Immature natural killer cell (primary cell): ENCODE measurements at regions not wholly inside any gene's neighbourhood (a gene's known extent, or its start where the extent isn't known, plus 50 kb on each side); places are given as distances from the start of the nearest gene placed in this dataset.
A peak's percentile ranks its signal among the peaks of the same experiment; 100 is the strongest.

ENCODE experiments used
- DNase-seq, 3 donors: peaks; one replicate each; pipeline ENCODE4 v3.0.0; 2022; ENCODE audit warnings: mixed read lengths in 1 of 3
- H3K27ac Mint-ChIP-seq, 6 donors: one replicate each; pipeline ENCODE4 v1.8.0; 2020; ENCODE audit warnings: mixed read lengths in 6 of 6, mild to moderate bottlenecking in 5 of 6, inconsistent platforms in 4 of 6, moderate library complexity in 3 of 6
- H3K27me3 Mint-ChIP-seq, 3 donors: one replicate each; pipeline ENCODE4 v1.8.0; 2020 to 2021; ENCODE audit warnings: low read depth in 3 of 3, mild to moderate bottlenecking in 3 of 3, mixed read lengths in 3 of 3, moderate library complexity in 3 of 3, inconsistent platforms in 1 of 3
- H3K36me3 Mint-ChIP-seq, 3 donors: one replicate each; pipeline ENCODE4 v1.8.0; 2020; ENCODE audit warnings: mixed read lengths in 3 of 3, inconsistent platforms in 2 of 3, mild to moderate bottlenecking in 2 of 3
- H3K4me1 Mint-ChIP-seq, 2 donors: one replicate each; pipeline ENCODE4 v1.8.0; 2020; ENCODE audit warnings: inconsistent platforms in 2 of 2, mild to moderate bottlenecking in 2 of 2, mixed read lengths in 2 of 2, moderate library complexity in 1 of 2
- H3K4me3 Mint-ChIP-seq, 5 donors: one replicate each; pipeline ENCODE4 v1.8.0; 2020; ENCODE audit warnings: mild to moderate bottlenecking in 5 of 5, mixed read lengths in 5 of 5, inconsistent platforms in 3 of 5, moderate library complexity in 3 of 5
- H3K9me3 Mint-ChIP-seq, 6 donors: one replicate each; pipeline ENCODE4 v1.8.0; 2020; ENCODE audit warnings: mild to moderate bottlenecking in 6 of 6, mixed read lengths in 6 of 6, inconsistent platforms in 4 of 6, moderate library complexity in 3 of 6

GRCh38 chr7:41885748-41886147 lies 182.9 kb upstream of the INHBA start:
- H3K4me1 Mint-ChIP-seq = peaks cover 22 to 26% of the 10 kb centered on the region in 2 donors
- H3K27ac Mint-ChIP-seq = no peak overlapping the region
- DNase-seq = no peak
- no peaks in the 10 kb centered on the region for H3K36me3 Mint-ChIP-seq
- H3K4me3 Mint-ChIP-seq = no peak overlapping the region
- no peaks in the 10 kb centered on the region for H3K9me3 Mint-ChIP-seq
- H3K27me3 Mint-ChIP-seq = peaks cover 3 to 10% (median 4%) of the 10 kb centered on the region in 3 donors

GRCh38 chr7:41885078-41885477 lies 182.2 kb upstream of the INHBA start:
- Mint-ChIP-seq H3K4me3 (no peak overlapping the region), H3K27ac (peak overlapping the region in 1 of 6 donors; percentile 12), H3K9me3 (no peaks in the 10 kb centered on the region), H3K4me1 (peaks cover 27 to 32% of the 10 kb centered on the region in 2 donors), H3K36me3 (no peaks in the 10 kb centered on the region), H3K27me3 (peaks cover 2 to 11% (median 4%) of the 10 kb centered on the region in 3 donors)
- no peak for DNase-seq

- H3K9me3 Mint-ChIP-seq = no peaks in the 10 kb centered on the region
- peaks cover 2 to 11% (median 4%) of the 10 kb centered on the region in 3 donors for H3K27me3 Mint-ChIP-seq
- H3K4me3 Mint-ChIP-seq = peak overlapping the region in 3 of 5 donors; percentile 34 to 87 (median 83)
- DNase-seq = no peak
- H3K4me1 Mint-ChIP-seq = peaks cover 29 to 37% of the 10 kb centered on the region in 2 donors
- H3K27ac Mint-ChIP-seq = peak overlapping the region; percentile 92 to 100 (median 98)
- H3K36me3 Mint-ChIP-seq = no peaks in the 10 kb centered on the region
These were observed 180.0 kb upstream of the INHBA start for GRCh38 chr7:41882745-41883420.

- no peaks in the 10 kb centered on the region for H3K36me3 Mint-ChIP-seq
- H3K4me1 Mint-ChIP-seq = peaks cover 29 to 37% of the 10 kb centered on the region in 2 donors
- H3K27me3 Mint-ChIP-seq = peaks cover 2 to 11% (median 4%) of the 10 kb centered on the region in 3 donors
- no peak for DNase-seq
- peak overlapping the region; percentile 79 to 90 (median 83) for H3K4me3 Mint-ChIP-seq
- H3K27ac Mint-ChIP-seq = peak overlapping the region; percentile 92 to 100 (median 98)
- no peaks in the 10 kb centered on the region for H3K9me3 Mint-ChIP-seq
These were observed 179.4 kb upstream of the INHBA start for GRCh38 chr7:41882256-41882655.

- H3K4me1 Mint-ChIP-seq = peaks cover 29 to 37% of the 10 kb centered on the region in 2 donors
These were observed 178.6 kb upstream of the INHBA start for GRCh38 chr7:41881331-41882130.

GRCh38 chr7:41880107-41880506 lies 177.2 kb upstream of the INHBA start:
- no peak for DNase-seq
- Mint-ChIP-seq H3K4me1 (peaks cover 32 to 46% of the 10 kb centered on the region in 2 donors), H3K27me3 (peaks cover 4 to 13% (median 5%) of the 10 kb centered on the region in 3 donors), H3K9me3 (no peaks in the 10 kb centered on the region), H3K4me3 (peak overlapping the region in 2 of 5 donors; percentile 33 to 39), H3K27ac (peak overlapping the region; percentile 85 to 100 (median 98)), H3K36me3 (no peaks in the 10 kb centered on the region)

More at GRCh38 chr7:41881331-41882130, 178.6 kb upstream of the INHBA start:
- Mint-ChIP-seq H3K27ac (peak overlapping the region; percentile 92 to 100 (median 98)), H3K36me3 (no peaks in the 10 kb centered on the region), H3K9me3 (no peaks in the 10 kb centered on the region), H3K27me3 (peaks cover 4 to 13% (median 4%) of the 10 kb centered on the region in 3 donors), H3K4me3 (peak overlapping the region; percentile 79 to 90 (median 83))
- DNase-seq = peak; percentile 80 to 83 (median 82)

GRCh38 chr7:41879403-41879802 lies 176.5 kb upstream of the INHBA start:
- peaks cover 4 to 13% (median 5%) of the 10 kb centered on the region in 3 donors for H3K27me3 Mint-ChIP-seq
- no peaks in the 10 kb centered on the region for H3K9me3 Mint-ChIP-seq
- H3K36me3 Mint-ChIP-seq = no peaks in the 10 kb centered on the region
- peak overlapping the region in 4 of 6 donors; percentile 59 to 97 (median 76) for H3K27ac Mint-ChIP-seq
- H3K4me1 Mint-ChIP-seq = peaks cover 39 to 53% of the 10 kb centered on the region in 2 donors
- H3K4me3 Mint-ChIP-seq = no peak overlapping the region
- no peak for DNase-seq

- no peak overlapping the region for H3K4me3 Mint-ChIP-seq
- H3K27ac Mint-ChIP-seq = peak overlapping the region in 3 of 6 donors; percentile 59 to 97 (median 75)
- DNase-seq = no peak
- H3K27me3 Mint-ChIP-seq = peaks cover 4 to 13% (median 5%) of the 10 kb centered on the region in 3 donors
- no peaks in the 10 kb centered on the region for H3K36me3 Mint-ChIP-seq
- H3K4me1 Mint-ChIP-seq = peaks cover 47 to 61% of the 10 kb centered on the region in 2 donors
- no peaks in the 10 kb centered on the region for H3K9me3 Mint-ChIP-seq
These were observed 175.7 kb upstream of the INHBA start for GRCh38 chr7:41878309-41879295.

- no peak for DNase-seq
- H3K27ac Mint-ChIP-seq = peak overlapping the region in 3 of 6 donors; percentile 11 to 48 (median 30)
- no peak overlapping the region for H3K4me3 Mint-ChIP-seq
- H3K36me3 Mint-ChIP-seq = no peaks in the 10 kb centered on the region
- H3K27me3 Mint-ChIP-seq = peaks cover 4 to 13% (median 5%) of the 10 kb centered on the region in 3 donors
- H3K4me1 Mint-ChIP-seq = peaks cover 43 to 55% of the 10 kb centered on the region in 2 donors
- H3K9me3 Mint-ChIP-seq = no peaks in the 10 kb centered on the region
These were observed 174.2 kb upstream of the INHBA start for GRCh38 chr7:41877118-41877517.

GRCh38 chr7:41875513-41875912 lies 172.6 kb upstream of the INHBA start:
- Mint-ChIP-seq H3K4me1 (peaks cover 27 to 39% of the 10 kb centered on the region in 2 donors), H3K4me3 (no peak overlapping the region), H3K27me3 (peaks cover 0 to 4% (median 3%) of the 10 kb centered on the region in 3 donors), H3K27ac (peak overlapping the region in 1 of 6 donors; percentile 18), H3K36me3 (no peaks in the 10 kb centered on the region), H3K9me3 (no peaks in the 10 kb centered on the region)
- no peak for DNase-seq

- Mint-ChIP-seq H3K4me3 (peak overlapping the region in 3 of 5 donors; percentile 33 to 46 (median 38)), H3K4me1 (peaks cover 22 to 30% of the 10 kb centered on the region in 2 donors), H3K9me3 (no peaks in the 10 kb centered on the region), H3K27ac (peak overlapping the region in 3 of 6 donors; percentile 4 to 15 (median 9)), H3K36me3 (no peaks in the 10 kb centered on the region), H3K27me3 (peaks cover 0 to 4% (median 3%) of the 10 kb centered on the region in 3 donors)
- DNase-seq = no peak
These were observed 171.4 kb upstream of the INHBA start for GRCh38 chr7:41874201-41874785.

GRCh38 chr7:41873741-41874140 lies 170.9 kb upstream of the INHBA start:
- H3K9me3 Mint-ChIP-seq = no peaks in the 10 kb centered on the region
- peak overlapping the region in 1 of 6 donors; percentile 4 for H3K27ac Mint-ChIP-seq
- H3K4me1 Mint-ChIP-seq = peaks cover 22 to 30% of the 10 kb centered on the region in 2 donors
- peaks cover 0 to 4% (median 3%) of the 10 kb centered on the region in 3 donors for H3K27me3 Mint-ChIP-seq
- H3K4me3 Mint-ChIP-seq = no peak overlapping the region
- DNase-seq = no peak
- H3K36me3 Mint-ChIP-seq = no peaks in the 10 kb centered on the region

- Mint-ChIP-seq H3K4me1 (peaks cover 22 to 30% of the 10 kb centered on the region in 2 donors), H3K9me3 (no peaks in the 10 kb centered on the region), H3K4me3 (no peak overlapping the region), H3K27ac (no peak overlapping the region), H3K36me3 (no peaks in the 10 kb centered on the region), H3K27me3 (peaks cover 0 to 4% (median 3%) of the 10 kb centered on the region in 3 donors)
- no peak for DNase-seq
These were observed 170.1 kb upstream of the INHBA start for GRCh38 chr7:41872966-41873365.
